KBM-7 (cell line): ENCODE measurements at regions not wholly inside any gene's neighbourhood (a gene's known extent, or its start where the extent isn't known, plus 50 kb on each side); places are given as distances from the start of the nearest gene placed in this dataset.

ENCODE experiments used
- DNase-seq: peaks from one replicate; pipeline ENCODE4 v3.0.0-alpha.2; 2015
- in situ Hi-C: fragments of 300-500 bp; cut with MboI; formaldehyde crosslinking; loops from 2 replicates; pipeline ENCODE4 v1.14.3; 2020; ENCODE audit warnings: low sequenced_read_pairs, low pct_unique_long_range_greater_than_20kb, mixed read lengths

DNA sequence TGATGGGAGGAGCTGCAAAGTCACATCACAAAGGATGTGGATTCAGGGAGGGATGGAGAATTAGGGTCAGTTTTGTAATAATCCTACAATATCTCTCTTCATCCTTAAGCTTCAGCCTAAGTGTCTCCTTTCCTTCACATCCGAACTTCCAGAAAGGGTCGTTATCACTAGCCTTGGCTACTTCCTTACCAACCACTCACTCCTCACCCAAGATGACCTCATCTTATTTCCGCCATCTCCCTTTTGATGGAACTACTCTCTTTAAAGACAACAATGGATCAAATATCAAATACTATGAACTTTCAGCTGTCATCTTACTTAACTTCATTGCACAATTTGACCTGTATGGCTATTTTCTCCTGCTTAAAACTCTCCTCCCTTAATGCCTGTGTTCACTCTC, 69.6 kb upstream of the BARHL2 start:
- in situ Hi-C loops: no loop called here

DNA sequence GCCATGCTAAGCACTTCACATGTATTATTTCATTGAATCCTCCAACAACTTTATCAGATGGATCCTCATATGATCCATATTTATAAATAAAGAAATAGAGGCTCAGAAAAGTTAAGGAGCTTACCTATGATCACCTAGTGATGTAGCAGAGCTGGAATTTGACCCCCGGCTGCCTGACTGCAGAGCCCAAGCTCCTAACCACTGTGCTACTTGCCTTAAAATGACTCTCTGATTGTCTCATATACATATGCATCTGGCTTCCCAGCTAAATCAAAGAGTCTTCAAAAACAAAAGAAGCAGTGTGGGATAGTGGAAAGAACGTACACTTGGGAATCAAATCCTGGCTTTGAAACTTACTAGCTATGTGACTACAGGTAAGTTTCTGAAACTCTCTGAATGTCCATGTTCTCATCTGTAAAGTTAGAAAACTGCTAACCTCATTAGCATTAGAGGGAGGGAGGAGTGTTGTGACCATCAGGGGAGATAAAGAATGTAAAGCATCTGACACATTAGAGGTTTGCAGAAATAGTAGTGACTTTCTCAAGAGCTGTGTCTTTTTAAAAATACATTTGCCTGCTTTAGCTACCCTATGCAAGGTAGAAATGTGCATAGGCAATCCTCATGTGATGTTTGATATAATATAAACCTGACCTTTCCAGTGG, 67.2 kb upstream of the BARHL2 start:
- in situ Hi-C loops: no loop called here
- DNase-seq: no peak

More for the DNA sequence above, 69.6 kb upstream of the BARHL2 start:
- no peak for DNase-seq

DNA sequence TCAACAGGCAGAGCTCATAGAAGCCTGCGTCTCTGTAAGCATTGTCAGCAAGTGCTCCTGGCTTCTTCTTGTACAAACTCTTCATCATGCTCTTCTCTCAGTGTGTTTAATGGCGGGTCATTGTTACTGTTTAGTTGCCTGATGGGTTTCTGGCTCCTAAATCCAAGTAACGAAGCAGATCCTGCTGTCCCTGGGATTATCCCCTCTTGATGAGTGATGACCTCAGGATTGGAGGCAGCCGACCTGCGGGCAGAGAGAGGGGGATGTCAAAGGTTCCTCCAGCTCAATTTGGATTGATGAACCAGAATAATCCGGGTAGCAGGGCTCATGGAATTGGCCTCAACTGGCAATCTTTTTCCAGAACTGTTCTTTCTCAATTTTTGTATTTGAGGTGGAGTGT, 66.1 kb upstream of the BARHL2 start:
- in situ Hi-C loops: no loop called here
- DNase-seq: no peak

DNA sequence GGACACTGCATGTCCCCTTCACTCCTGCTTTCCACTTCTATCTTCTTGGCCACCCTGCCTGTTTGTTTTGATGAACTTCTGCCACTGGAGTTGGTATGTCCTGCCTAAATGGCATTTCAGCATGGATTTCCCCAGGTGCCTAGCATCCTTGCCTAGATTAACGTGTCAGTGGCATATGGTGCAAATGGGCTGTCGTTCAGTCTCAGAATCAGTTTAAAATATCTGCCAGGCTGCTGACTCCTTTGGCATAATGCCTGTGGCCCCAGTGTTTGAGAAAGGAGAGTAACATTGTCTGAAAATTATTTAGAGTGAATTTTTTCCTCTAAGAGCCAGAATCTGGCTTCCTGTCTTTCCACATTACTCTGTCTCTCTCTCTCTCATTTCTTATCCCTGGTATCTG, 64.9 kb upstream of the BARHL2 start:
- in situ Hi-C loops: no loop called here

DNA sequence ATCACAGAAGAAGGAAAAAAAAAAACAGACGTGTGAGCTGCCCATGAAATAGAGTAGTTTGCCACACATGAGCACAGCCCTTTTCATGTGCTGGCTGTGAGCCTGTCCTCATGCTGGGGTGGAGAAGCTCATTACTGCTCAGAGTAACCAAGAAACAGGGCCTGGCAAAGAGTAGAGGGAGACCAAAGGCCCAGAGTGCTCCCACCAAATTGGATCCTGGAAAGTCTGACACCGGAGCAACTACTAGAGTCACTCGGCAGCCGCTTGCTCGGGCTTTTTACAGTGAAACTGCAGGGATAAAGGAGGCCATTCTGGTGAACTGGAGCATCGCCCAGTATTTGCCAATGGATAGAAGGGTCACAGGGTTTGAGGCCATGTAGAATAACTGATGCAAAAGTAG, 64.4 kb upstream of the BARHL2 start:
- in situ Hi-C loops: no loop called here
- DNase-seq: no peak

More for the DNA sequence above, 64.9 kb upstream of the BARHL2 start:
- no peak for DNase-seq

DNA sequence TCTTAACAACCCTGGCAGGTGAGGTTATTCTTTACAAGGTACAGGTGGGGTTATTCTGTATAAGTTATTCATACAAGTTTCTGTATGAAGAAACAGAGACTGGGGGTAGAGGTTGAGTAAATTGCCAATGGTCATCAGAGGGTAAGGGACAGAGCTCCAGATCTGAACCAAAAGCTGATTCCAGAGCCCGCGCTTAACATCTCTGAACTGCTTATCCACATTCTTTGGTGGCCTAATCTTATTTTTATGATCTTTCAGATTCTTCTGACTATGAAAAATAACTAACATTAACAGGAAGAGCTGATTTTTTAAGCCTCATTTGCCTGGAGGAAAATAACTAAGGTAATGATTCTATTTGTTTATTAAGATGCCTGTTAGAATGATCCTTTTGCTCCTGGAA, 63.9 kb upstream of the BARHL2 start:
- in situ Hi-C loops: no loop called here
- no peak for DNase-seq

DNA sequence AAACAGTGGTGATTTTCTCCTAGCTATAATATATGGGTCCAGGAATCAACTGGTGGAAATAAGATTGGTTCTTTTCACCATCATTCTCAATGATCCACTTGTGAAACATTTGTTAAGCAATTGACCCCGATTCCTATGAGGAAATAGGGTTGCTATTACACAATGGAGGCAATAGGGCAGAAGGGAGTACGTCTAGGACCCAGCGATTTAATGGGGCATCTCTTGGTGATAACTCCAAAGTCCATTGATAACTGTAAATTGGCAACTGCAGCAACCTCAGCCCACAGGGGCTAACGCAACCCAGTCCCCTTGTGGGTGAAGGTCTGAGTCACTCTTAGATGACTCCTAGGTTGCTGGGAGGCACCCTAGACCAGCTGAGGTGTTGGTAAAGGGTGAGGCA, 62.5 kb upstream of the BARHL2 start:
- DNase-seq: no peak
- in situ Hi-C loops: no loop called here

DNA sequence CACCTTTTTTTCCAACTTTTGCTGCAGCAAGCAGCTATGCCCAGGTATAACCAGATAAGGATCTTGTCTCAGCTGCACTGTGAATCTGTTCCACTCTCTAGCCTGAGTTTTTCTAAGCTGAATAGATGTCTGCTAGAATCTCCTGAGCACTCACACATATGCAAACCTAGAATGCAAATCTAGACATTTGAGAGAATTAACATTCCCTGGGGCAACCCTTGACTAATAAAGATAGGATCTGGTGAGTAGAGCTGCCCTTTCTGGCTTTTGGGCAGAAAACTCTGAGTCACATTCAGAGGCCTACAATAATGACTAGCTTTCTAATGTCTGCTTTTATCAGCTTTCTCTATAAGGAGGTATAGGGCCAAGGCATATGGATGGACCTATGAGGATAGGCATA, 61.4 kb upstream of the BARHL2 start:
- in situ Hi-C loops: no loop called here

DNA sequence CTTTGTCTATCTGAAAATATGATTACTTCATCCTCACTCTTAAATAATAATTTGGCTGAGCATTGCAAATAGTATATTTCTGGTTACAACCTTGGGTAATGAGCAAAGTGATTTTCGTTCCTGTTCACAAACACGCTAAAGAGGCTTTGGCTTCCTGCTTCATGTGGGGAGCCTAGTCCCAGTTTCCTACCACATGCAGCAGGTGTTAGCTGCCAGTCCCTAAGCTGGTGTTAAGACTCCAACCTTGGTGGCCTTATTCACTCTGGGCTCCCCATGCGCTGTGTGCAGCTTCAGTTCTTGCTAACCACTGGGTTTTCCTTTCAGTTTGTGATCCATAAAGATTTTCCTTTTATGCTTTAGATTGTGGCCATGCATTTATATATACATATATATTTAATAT, 56.7 kb upstream of the BARHL2 start:
- in situ Hi-C loops: no loop called here

More for the DNA sequence above, 61.4 kb upstream of the BARHL2 start:
- no peak for DNase-seq

DNA sequence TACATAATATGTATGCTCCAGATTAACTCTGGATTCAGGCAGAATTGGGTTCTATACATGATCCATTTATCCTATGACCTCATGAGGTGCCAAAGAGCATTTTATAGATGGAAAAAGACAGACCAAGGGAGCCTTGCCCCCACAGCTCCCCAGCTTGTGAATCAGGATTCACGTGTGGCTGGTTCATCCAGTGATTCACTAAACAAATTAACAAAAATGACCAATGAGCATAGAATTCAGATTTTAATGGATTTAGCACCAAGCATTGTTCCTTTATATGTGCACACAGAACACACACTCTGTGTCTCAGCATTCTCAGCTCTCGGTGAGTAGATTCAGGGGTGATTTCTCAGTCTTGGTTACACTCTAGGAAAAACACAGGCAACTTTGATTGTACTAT, 51.7 kb upstream of the BARHL2 start:
- no peak for DNase-seq
- in situ Hi-C loops: no loop called here

More for the DNA sequence above, 56.7 kb upstream of the BARHL2 start:
- DNase-seq: no peak

DNA sequence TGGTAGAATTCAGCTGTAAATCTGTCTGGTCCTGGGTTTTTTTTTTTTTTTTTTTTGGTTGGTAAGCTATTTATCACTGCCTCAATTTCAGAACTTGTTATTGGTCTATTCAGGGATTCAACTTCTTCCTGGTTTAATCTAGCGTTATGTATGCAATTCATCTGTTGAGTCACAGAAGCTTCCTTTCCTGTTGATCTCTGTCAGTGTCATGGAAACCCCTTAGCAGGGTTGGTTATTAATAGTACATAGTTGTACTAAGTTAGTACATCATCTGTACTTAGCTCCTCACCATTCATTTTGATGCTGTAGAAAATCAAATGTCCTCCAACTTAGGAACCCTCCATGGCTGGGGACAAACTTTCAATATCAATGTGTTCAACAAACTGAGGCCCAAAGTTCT, 51.0 kb upstream of the BARHL2 start:
- no peak for DNase-seq
- in situ Hi-C loops: no loop called here
